Activated CD4-positive, alpha-beta T cell treated with anti-CD3 and anti-CD28 coated beads, Interleukin-2, amount 10 ng/mL, durations not matched to agents 24 days and 14 days (primary cell): ENCODE measurements at regions not wholly inside any gene's neighbourhood (a gene's known extent, or its start where the extent isn't known, plus 50 kb on each side); places are given as distances from the start of the nearest gene placed in this dataset.

Source experiments
- DNase-seq: peaks from one replicate; pipeline ENCODE4 v3.0.0; 2022
- H3K27ac Mint-ChIP-seq: one replicate; pipeline ENCODE4 v1.8.0; 2022; ENCODE audit warnings: mild to moderate bottlenecking, mixed read lengths
- H3K27me3 Mint-ChIP-seq: one replicate; pipeline ENCODE4 v1.8.0; 2022; ENCODE audit warnings: mixed read lengths
- H3K36me3 Mint-ChIP-seq: one replicate; pipeline ENCODE4 v1.8.0; 2022; ENCODE audit warnings: low read depth, mild to moderate bottlenecking, mixed read lengths
- H3K4me1 Mint-ChIP-seq: one replicate; pipeline ENCODE4 v1.8.0; 2021; ENCODE audit warnings: mixed read lengths
- H3K4me3 Mint-ChIP-seq: one replicate; pipeline ENCODE4 v1.8.0; 2022; ENCODE audit warnings: mild to moderate bottlenecking, moderate library complexity, mixed read lengths
- H3K9me3 Mint-ChIP-seq: one replicate; pipeline ENCODE4 v1.8.0; 2021; ENCODE audit warnings: mixed read lengths
- intact Hi-C: fragments of 100-400 bp; cut with micrococcal nuclease; formaldehyde crosslinking; loops from one replicate; pipeline ENCODE4 v1.15.1; 2023

- no peaks in the 10 kb centered on the region for H3K4me1 Mint-ChIP-seq
- H3K9me3 Mint-ChIP-seq: peaks cover 8% of the 10 kb centered on the region
Observed at GRCh38 chr21:19767546-19767945, 1230.7 kb upstream of the NCAM2 start.

GRCh38 chr21:19771881-19772280 lies 1226.3 kb upstream of the NCAM2 start:
- no peak overlapping the region for H3K27ac Mint-ChIP-seq
- H3K27me3 Mint-ChIP-seq: no peaks in the 10 kb centered on the region
- intact Hi-C loops: no loop called here
- peaks cover 8% of the 10 kb centered on the region for H3K9me3 Mint-ChIP-seq
- no peaks in the 10 kb centered on the region for H3K4me1 Mint-ChIP-seq
- no peak for DNase-seq
- H3K36me3 Mint-ChIP-seq: no peaks in the 10 kb centered on the region
- no peak overlapping the region for H3K4me3 Mint-ChIP-seq

More at GRCh38 chr21:19767546-19767945, 1230.7 kb upstream of the NCAM2 start:
- Mint-ChIP-seq H3K27ac (no peak overlapping the region), H3K36me3 (no peaks in the 10 kb centered on the region), H3K27me3 (no peaks in the 10 kb centered on the region), H3K4me3 (no peak overlapping the region)
- no peak for DNase-seq
- intact Hi-C loops: no loop called here

- DNase-seq: no peak
- no peak overlapping the region for H3K4me3 Mint-ChIP-seq
- no peaks in the 10 kb centered on the region for H3K27me3 Mint-ChIP-seq
- H3K36me3 Mint-ChIP-seq: no peaks in the 10 kb centered on the region
- H3K4me1 Mint-ChIP-seq: no peaks in the 10 kb centered on the region
- H3K9me3 Mint-ChIP-seq: peaks cover 12% of the 10 kb centered on the region
- intact Hi-C loops: no loop called here
- no peak overlapping the region for H3K27ac Mint-ChIP-seq
Observed at GRCh38 chr21:19776076-19776475, 1222.1 kb upstream of the NCAM2 start.

GRCh38 chr21:19781881-19782652 lies 1216.1 kb upstream of the NCAM2 start:
- no peaks in the 10 kb centered on the region for H3K4me1 Mint-ChIP-seq
- H3K27ac Mint-ChIP-seq: no peak overlapping the region
- intact Hi-C loops: no loop called here
- no peaks in the 10 kb centered on the region for H3K36me3 Mint-ChIP-seq
- peaks cover 18% of the 10 kb centered on the region for H3K9me3 Mint-ChIP-seq
- H3K27me3 Mint-ChIP-seq: no peaks in the 10 kb centered on the region
- no peak for DNase-seq
- no peak overlapping the region for H3K4me3 Mint-ChIP-seq

- DNase-seq: no peak
- Mint-ChIP-seq H3K36me3 (no peaks in the 10 kb centered on the region), H3K27ac (no peak overlapping the region), H3K4me1 (no peaks in the 10 kb centered on the region), H3K4me3 (no peak overlapping the region), H3K9me3 (peaks cover 13% of the 10 kb centered on the region), H3K27me3 (no peaks in the 10 kb centered on the region)
- intact Hi-C loops: no loop called here
Observed at GRCh38 chr21:19785941-19786340, 1212.3 kb upstream of the NCAM2 start.

GRCh38 chr21:19792004-19792403 lies 1206.2 kb upstream of the NCAM2 start:
- peaks cover 10% of the 10 kb centered on the region for H3K9me3 Mint-ChIP-seq
- H3K4me3 Mint-ChIP-seq: no peak overlapping the region
- no peak overlapping the region for H3K27ac Mint-ChIP-seq
- H3K27me3 Mint-ChIP-seq: no peaks in the 10 kb centered on the region
- no peaks in the 10 kb centered on the region for H3K36me3 Mint-ChIP-seq
- intact Hi-C loops: no loop called here
- no peaks in the 10 kb centered on the region for H3K4me1 Mint-ChIP-seq
- no peak for DNase-seq

- no peak overlapping the region for H3K4me3 Mint-ChIP-seq
- no peaks in the 10 kb centered on the region for H3K4me1 Mint-ChIP-seq
- no peak overlapping the region for H3K27ac Mint-ChIP-seq
- no peaks in the 10 kb centered on the region for H3K36me3 Mint-ChIP-seq
- H3K27me3 Mint-ChIP-seq: no peaks in the 10 kb centered on the region
- no peaks in the 10 kb centered on the region for H3K9me3 Mint-ChIP-seq
- DNase-seq: no peak
- intact Hi-C loops: no loop called here
Observed at GRCh38 chr21:19807201-19807600, 1191.0 kb upstream of the NCAM2 start.

GRCh38 chr21:19810779-19811178 lies 1187.4 kb upstream of the NCAM2 start:
- intact Hi-C loops: no loop called here
- Mint-ChIP-seq H3K27me3 (no peaks in the 10 kb centered on the region), H3K9me3 (peaks cover 22% of the 10 kb centered on the region), H3K4me1 (no peaks in the 10 kb centered on the region), H3K36me3 (no peaks in the 10 kb centered on the region), H3K27ac (no peak overlapping the region), H3K4me3 (no peak overlapping the region)
- no peak for DNase-seq

- no peak for DNase-seq
Observed at GRCh38 chr21:19830446-19830845, 1167.8 kb upstream of the NCAM2 start.

GRCh38 chr21:19832551-19832950 lies 1165.7 kb upstream of the NCAM2 start:
- intact Hi-C loops: no loop called here
- Mint-ChIP-seq H3K9me3 (peaks cover 11% of the 10 kb centered on the region), H3K36me3 (no peaks in the 10 kb centered on the region), H3K4me1 (no peaks in the 10 kb centered on the region), H3K27ac (no peak overlapping the region), H3K4me3 (no peak overlapping the region), H3K27me3 (no peaks in the 10 kb centered on the region)
- no peak for DNase-seq

More at GRCh38 chr21:19830446-19830845, 1167.8 kb upstream of the NCAM2 start:
- H3K36me3 Mint-ChIP-seq: no peaks in the 10 kb centered on the region
- peaks cover 7% of the 10 kb centered on the region for H3K9me3 Mint-ChIP-seq
- no peaks in the 10 kb centered on the region for H3K27me3 Mint-ChIP-seq
- no peak overlapping the region for H3K4me3 Mint-ChIP-seq
- H3K4me1 Mint-ChIP-seq: no peaks in the 10 kb centered on the region
- no peak overlapping the region for H3K27ac Mint-ChIP-seq
- intact Hi-C loops: no loop called here

GRCh38 chr21:19833082-19833481 lies 1165.1 kb upstream of the NCAM2 start:
- H3K36me3 Mint-ChIP-seq: no peaks in the 10 kb centered on the region
- intact Hi-C loops: no loop called here
- H3K9me3 Mint-ChIP-seq: peaks cover 11% of the 10 kb centered on the region
- DNase-seq: no peak
- H3K27ac Mint-ChIP-seq: no peak overlapping the region
- no peaks in the 10 kb centered on the region for H3K27me3 Mint-ChIP-seq
- no peaks in the 10 kb centered on the region for H3K4me1 Mint-ChIP-seq
- H3K4me3 Mint-ChIP-seq: no peak overlapping the region

- H3K4me3 Mint-ChIP-seq: no peak overlapping the region
- intact Hi-C loops: no loop called here
- H3K27ac Mint-ChIP-seq: no peak overlapping the region
- H3K9me3 Mint-ChIP-seq: peaks cover 3% of the 10 kb centered on the region
- no peaks in the 10 kb centered on the region for H3K27me3 Mint-ChIP-seq
- no peak for DNase-seq
- no peaks in the 10 kb centered on the region for H3K36me3 Mint-ChIP-seq
- H3K4me1 Mint-ChIP-seq: no peaks in the 10 kb centered on the region
Observed at GRCh38 chr21:19842601-19843000, 1155.6 kb upstream of the NCAM2 start.

- intact Hi-C loops: no loop called here
- no peak for DNase-seq
- Mint-ChIP-seq H3K9me3 (peaks cover 3% of the 10 kb centered on the region), H3K36me3 (no peaks in the 10 kb centered on the region), H3K27ac (no peak overlapping the region), H3K27me3 (no peaks in the 10 kb centered on the region), H3K4me1 (no peaks in the 10 kb centered on the region), H3K4me3 (no peak overlapping the region)
Observed at GRCh38 chr21:19844334-19844733, 1153.9 kb upstream of the NCAM2 start.

GRCh38 chr21:19850157-19850556 lies 1148.1 kb upstream of the NCAM2 start:
- Mint-ChIP-seq H3K9me3 (no peaks in the 10 kb centered on the region), H3K27me3 (no peaks in the 10 kb centered on the region), H3K4me1 (no peaks in the 10 kb centered on the region), H3K4me3 (no peak overlapping the region), H3K36me3 (no peaks in the 10 kb centered on the region), H3K27ac (no peak overlapping the region)
- intact Hi-C loops: no loop called here
- no peak for DNase-seq

- Mint-ChIP-seq H3K27me3 (no peaks in the 10 kb centered on the region), H3K9me3 (no peaks in the 10 kb centered on the region)
Observed at GRCh38 chr21:19853061-19853460, 1145.1 kb upstream of the NCAM2 start.

More at GRCh38 chr21:19853061-19853460, 1145.1 kb upstream of the NCAM2 start:
- no peak for DNase-seq
- intact Hi-C loops: no loop called here
- Mint-ChIP-seq H3K27ac (no peak overlapping the region), H3K4me1 (no peaks in the 10 kb centered on the region), H3K36me3 (no peaks in the 10 kb centered on the region), H3K4me3 (no peak overlapping the region)
